SH-SY5Y (cell line): ENCODE measurements at regions not wholly inside any gene's neighbourhood (a gene's known extent, or its start where the extent isn't known, plus 50 kb on each side); places are given as distances from the start of the nearest gene placed in this dataset.

Source experiments
- GATA2 ChIP-seq: IDR thresholded peaks from 2 replicates; pipeline ENCODE4 v1.6.1; 2011; ENCODE audit warnings: mild to moderate bottlenecking, low read depth, low read length
- GATA3 ChIP-seq: IDR thresholded peaks from 2 replicates; pipeline ENCODE4 v1.6.1; 2011; ENCODE audit warnings: low read depth, mild to moderate bottlenecking, low read length, moderate library complexity

- TF ChIP-seq GATA2 = no peak
- no peak for TF ChIP-seq GATA3
Measured at GRCh38 chr20:23159947-23160318, 73.8 kb upstream of the CD93 start.
